Activated CD4-positive, alpha-beta T cell treated with anti-CD3 and anti-CD28 coated beads for 36 hours (primary cell): ENCODE measurements at regions not wholly inside any gene's neighbourhood (a gene's known extent, or its start where the extent isn't known, plus 50 kb on each side); places are given as distances from the start of the nearest gene placed in this dataset.

Source experiments
- ATAC-seq: fragments of 200-7000 bp; cut with Tn5 transposase; one replicate; pipeline ENCODE4 v1.10.0; 2021; ENCODE audit warnings: mild to moderate bottlenecking, moderate library complexity
- CTCF ChIA-PET: fragments of 350-600 bp; sonication (Branson Sonifier 250); formaldehyde crosslinking; loops from one replicate; lab custom pipeline; 2021; ENCODE audit warnings: antibody characterized with exemption; lab: Charles Lee
- POLR2A ChIA-PET: fragments of 350-600 bp; sonication (Branson Sonifier 250); formaldehyde crosslinking; loops from one replicate; lab custom pipeline; 2021; ENCODE audit warnings: antibody characterized with exemption, inconsistent platforms; lab: Charles Lee
- DNase-seq: peaks from one replicate; pipeline ENCODE4 v3.0.0-alpha.2; 2020
- H3K27ac Mint-ChIP-seq: one replicate; pipeline ENCODE4 v1.8.0; 2021; ENCODE audit warnings: mixed read lengths
- H3K27me3 Mint-ChIP-seq: one replicate; pipeline ENCODE4 v1.8.0; 2021; ENCODE audit warnings: mixed read lengths
- H3K36me3 Mint-ChIP-seq: one replicate; pipeline ENCODE4 v1.8.0; 2021; ENCODE audit warnings: low read depth, mixed read lengths
- H3K4me1 Mint-ChIP-seq: one replicate; pipeline ENCODE4 v1.8.0; 2021; ENCODE audit warnings: mixed read lengths
- H3K4me3 Mint-ChIP-seq: one replicate; pipeline ENCODE4 v1.8.0; 2021; ENCODE audit warnings: mild to moderate bottlenecking, moderate library complexity, mixed read lengths
- H3K9me3 Mint-ChIP-seq: one replicate; pipeline ENCODE4 v1.8.0; 2021; ENCODE audit warnings: low read depth, mixed read lengths
- intact Hi-C, 2 experiments: fragments of 100-400 bp; cut with DNase I in 1 of 2; cut with micrococcal nuclease in 1 of 2; formaldehyde crosslinking; loops; one replicate each; pipeline versions ENCODE4 v1.14.2 to v1.15.1; 2022 to 2024; cut with DNase I, micrococcal nuclease

DNA sequence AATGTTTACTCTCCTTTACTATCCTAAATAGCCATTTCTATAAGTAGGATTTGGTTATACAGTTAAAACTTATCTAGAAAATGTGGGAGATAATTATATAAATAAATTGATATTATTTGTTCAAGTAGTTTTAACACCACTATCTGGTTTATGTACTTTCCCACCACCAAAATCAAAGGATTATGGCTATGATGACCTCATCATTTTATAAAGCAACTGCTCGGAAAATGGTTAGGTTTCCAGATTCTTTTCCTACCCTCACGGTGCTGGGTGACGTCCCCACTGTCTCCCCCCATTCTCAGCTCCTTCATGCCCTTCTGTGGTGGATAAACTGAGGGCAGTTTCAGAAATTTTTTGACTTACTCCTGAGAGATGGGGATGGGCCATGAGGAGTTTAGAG, 1011.8 kb upstream of the ADGRL4 start:
- Mint-ChIP-seq H3K36me3 (no peaks in the 10 kb centered on the region), H3K4me1 (no peaks in the 10 kb centered on the region), H3K27ac (no peak overlapping the region), H3K27me3 (no peaks in the 10 kb centered on the region), H3K4me3 (no peak overlapping the region), H3K9me3 (peaks cover 8% of the 10 kb centered on the region)
- CTCF ChIA-PET = no interaction called here
- ATAC-seq (no peak), DNase-seq (no peak)
- intact Hi-C loops = no loop called here
- POLR2A ChIA-PET = no interaction called here

DNA sequence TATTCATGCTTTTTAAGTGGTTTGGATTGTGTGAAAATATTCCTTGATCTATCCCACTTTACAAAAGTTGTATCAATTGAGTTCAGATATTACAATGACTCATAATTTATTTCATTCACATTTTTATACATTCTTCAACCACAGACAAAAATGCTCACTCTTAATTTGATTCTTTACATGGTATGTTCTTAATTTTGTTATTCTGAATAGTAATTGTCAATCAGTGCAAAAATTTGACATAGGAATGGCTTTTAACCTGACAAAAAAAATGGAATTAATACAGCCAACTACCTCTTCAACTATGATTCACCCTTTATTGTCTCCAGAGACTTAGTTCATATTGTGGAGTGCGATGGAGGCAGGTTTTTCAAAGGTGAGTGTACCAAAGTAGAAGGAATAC, 1002.4 kb upstream of the ADGRL4 start:
- Mint-ChIP-seq H3K4me1 (no peaks in the 10 kb centered on the region), H3K27ac (no peak overlapping the region), H3K27me3 (no peaks in the 10 kb centered on the region), H3K4me3 (no peak overlapping the region), H3K36me3 (no peaks in the 10 kb centered on the region), H3K9me3 (peaks cover 6% of the 10 kb centered on the region)
- ChIA-PET CTCF (no interaction called here), POLR2A (no interaction called here)
- ATAC-seq (no peak), DNase-seq (no peak)
- intact Hi-C loops = no loop called here

DNA sequence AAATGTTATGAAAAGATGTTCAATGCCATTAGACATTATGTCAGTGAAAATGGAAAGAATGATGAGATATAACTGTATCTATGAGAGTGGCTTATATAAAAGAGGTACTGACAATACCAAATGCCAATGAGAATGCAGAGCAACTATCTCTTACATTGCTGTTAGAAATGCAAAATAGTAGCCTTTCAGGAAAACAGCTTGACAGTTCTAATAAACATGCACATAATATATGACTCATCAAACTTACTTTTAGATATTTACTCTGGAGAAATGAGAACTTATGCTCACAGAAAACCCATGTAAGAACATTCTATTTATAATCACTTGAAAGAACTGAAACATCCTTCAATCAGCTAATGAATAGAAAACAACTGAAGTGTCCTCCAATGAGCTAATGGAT, 996.7 kb upstream of the ADGRL4 start:
- no peaks in the 10 kb centered on the region for H3K36me3 Mint-ChIP-seq
- no peak overlapping the region for H3K27ac Mint-ChIP-seq
- no peaks in the 10 kb centered on the region for H3K27me3 Mint-ChIP-seq
- no peak for ATAC-seq
- peaks cover 12% of the 10 kb centered on the region for H3K9me3 Mint-ChIP-seq
- H3K4me3 Mint-ChIP-seq = no peak overlapping the region
- POLR2A ChIA-PET = no interaction called here
- intact Hi-C loops = no loop called here
- CTCF ChIA-PET = no interaction called here
- H3K4me1 Mint-ChIP-seq = no peaks in the 10 kb centered on the region
- DNase-seq = no peak

DNA sequence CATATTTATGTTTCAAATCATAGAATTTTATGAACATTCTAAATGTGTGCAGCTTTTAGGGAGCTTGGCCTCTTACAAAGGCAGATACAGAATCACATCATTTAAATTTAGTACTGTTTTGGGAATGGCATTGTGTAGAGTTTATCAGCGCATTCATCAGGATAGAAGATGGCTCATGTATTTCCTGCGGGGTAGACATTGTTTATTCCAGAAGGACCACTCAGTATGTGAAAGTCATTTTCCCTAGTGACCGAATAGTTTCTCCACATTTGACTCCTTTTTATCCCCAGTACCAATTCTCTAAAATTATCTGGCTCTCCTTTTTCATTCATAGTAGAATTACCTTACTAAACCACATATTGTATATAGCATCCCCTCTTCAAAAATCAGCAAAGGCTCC, 981.9 kb upstream of the ADGRL4 start:
- intact Hi-C loops = no loop called here
- ATAC-seq = no peak
- no peaks in the 10 kb centered on the region for H3K36me3 Mint-ChIP-seq
- H3K4me1 Mint-ChIP-seq = no peaks in the 10 kb centered on the region
- no peak overlapping the region for H3K4me3 Mint-ChIP-seq
- no peaks in the 10 kb centered on the region for H3K27me3 Mint-ChIP-seq
- POLR2A ChIA-PET = no interaction called here
- peaks cover 2% of the 10 kb centered on the region for H3K9me3 Mint-ChIP-seq
- no peak overlapping the region for H3K27ac Mint-ChIP-seq
- CTCF ChIA-PET = no interaction called here
- DNase-seq = no peak

DNA sequence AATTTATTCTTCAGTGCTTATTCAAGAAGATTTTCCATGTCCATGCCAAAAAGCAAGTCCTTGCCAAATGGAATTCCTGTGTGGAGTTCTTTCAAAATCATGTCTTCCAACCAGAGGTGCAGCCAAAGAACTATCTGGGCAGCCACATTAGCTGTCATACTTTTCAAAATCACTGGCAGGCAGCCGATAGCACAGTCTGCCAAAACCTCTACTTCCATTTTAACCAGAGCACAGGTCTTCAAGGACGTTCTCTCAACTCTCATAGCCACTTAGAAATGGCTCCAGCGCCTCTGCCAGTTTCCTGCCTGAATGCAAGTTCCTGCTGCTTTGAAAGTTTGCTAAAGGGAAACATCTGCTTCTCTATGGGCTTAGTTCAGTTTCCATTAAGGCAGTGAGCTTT, 975.7 kb upstream of the ADGRL4 start:
- POLR2A ChIA-PET = no interaction called here
- Mint-ChIP-seq H3K36me3 (no peaks in the 10 kb centered on the region), H3K4me3 (no peak overlapping the region), H3K9me3 (peaks cover 2% of the 10 kb centered on the region), H3K27ac (no peak overlapping the region), H3K4me1 (no peaks in the 10 kb centered on the region), H3K27me3 (no peaks in the 10 kb centered on the region)
- no peak for ATAC-seq
- DNase-seq = no peak
- CTCF ChIA-PET = no interaction called here
- intact Hi-C loops = no loop called here

DNA sequence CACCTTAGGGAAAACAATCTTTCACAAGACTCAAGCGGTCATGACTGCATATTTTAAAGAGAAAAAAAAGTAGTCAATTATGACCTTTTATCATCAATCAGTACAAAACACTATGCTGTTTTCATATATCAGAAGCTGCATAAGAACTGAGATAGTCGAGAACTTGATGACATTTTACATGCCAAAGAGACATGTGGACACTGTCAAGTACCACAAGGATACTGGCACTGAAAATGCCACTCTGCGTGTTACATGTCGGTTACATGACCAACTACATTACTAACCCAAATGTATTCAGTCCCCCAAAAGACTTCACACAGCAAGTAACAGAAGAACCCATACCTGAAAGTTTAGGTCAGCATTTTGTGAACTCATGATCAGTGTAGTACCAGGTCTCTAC, 975.0 kb upstream of the ADGRL4 start:
- POLR2A ChIA-PET = no interaction called here
- no peak overlapping the region for H3K27ac Mint-ChIP-seq

DNA sequence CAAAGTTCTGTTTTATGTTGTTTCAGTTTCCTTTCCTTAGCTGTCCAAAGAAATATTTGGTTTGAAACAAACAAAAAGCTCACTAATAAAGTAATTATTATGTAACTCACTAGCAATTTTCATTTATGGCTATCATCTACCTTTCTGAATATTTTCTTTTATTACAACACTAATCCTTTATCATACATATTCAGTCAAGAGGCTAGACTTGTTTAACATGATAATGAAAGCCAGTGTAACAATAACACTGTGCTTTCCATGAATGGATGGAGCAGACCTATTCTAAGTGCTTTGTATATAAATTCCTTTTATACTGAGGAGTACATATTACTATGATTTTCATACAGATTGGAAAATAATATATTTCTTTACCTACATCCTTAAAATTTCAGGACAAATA, 972.8 kb upstream of the ADGRL4 start:
- Mint-ChIP-seq H3K9me3 (peaks cover 4% of the 10 kb centered on the region), H3K4me3 (no peak overlapping the region), H3K27me3 (no peaks in the 10 kb centered on the region), H3K36me3 (no peaks in the 10 kb centered on the region), H3K4me1 (no peaks in the 10 kb centered on the region), H3K27ac (no peak overlapping the region)
- DNase-seq (no peak), ATAC-seq (no peak)
- intact Hi-C loops = no loop called here
- CTCF ChIA-PET = no interaction called here
- POLR2A ChIA-PET = no interaction called here

More for the DNA sequence above, 975.0 kb upstream of the ADGRL4 start:
- DNase-seq = no peak
- ATAC-seq = no peak
- intact Hi-C loops = no loop called here
- Mint-ChIP-seq H3K27me3 (no peaks in the 10 kb centered on the region), H3K9me3 (peaks cover 6% of the 10 kb centered on the region), H3K36me3 (no peaks in the 10 kb centered on the region), H3K4me3 (no peak overlapping the region), H3K4me1 (no peaks in the 10 kb centered on the region)
- CTCF ChIA-PET = no interaction called here

DNA sequence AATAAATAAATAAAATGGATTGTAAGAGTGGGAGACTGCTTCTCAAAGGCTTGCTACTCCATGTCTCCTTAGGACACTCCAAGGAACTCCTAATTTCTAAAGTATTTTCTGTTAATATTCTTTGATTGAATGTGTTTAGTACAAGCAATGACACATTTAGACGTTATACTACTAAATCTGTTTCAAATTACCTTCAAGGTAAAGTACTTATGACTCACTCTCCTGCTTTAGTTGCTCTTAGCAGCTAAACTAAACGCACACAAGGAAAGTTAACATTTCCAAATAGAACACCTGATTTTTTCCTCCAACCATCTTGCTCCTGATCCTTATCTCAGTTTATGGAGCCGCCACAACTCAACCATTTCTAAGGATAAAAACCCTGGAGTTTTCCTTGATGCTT, 969.8 kb upstream of the ADGRL4 start:
- Mint-ChIP-seq H3K9me3 (peaks cover 8% of the 10 kb centered on the region), H3K27me3 (no peaks in the 10 kb centered on the region), H3K36me3 (no peaks in the 10 kb centered on the region), H3K4me3 (no peak overlapping the region), H3K27ac (no peak overlapping the region), H3K4me1 (no peaks in the 10 kb centered on the region)
- POLR2A ChIA-PET = no interaction called here
- CTCF ChIA-PET = interaction anchor here (0.7 kb wide), 1 partner anchor 1153 kb away, joined by 3 read pairs; no protein-coding TSS in a partner anchor
- ATAC-seq (no peak), DNase-seq (no peak)
- intact Hi-C loops = no loop called here

DNA sequence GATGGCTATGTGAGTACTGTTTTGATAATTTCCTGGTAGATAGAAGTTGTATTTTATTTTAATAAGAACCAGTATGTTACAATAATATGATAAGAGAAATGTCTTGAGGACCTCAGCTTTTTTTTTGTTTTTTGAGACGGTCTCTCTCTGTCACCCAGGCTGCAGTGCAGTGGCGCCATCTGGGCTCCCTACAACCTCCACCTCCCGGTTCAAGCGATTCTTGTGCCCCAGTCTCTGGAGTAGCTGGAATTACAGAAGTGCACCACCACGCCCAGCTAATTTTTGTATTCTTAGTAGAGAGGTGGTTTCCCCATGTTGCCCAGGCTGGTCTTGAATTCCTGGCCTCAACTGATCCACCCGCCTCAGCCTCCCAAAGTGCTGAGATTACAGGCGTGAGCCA, 968.1 kb upstream of the ADGRL4 start:
- no peak for DNase-seq
- Mint-ChIP-seq H3K27ac (no peak overlapping the region), H3K9me3 (peaks cover 8% of the 10 kb centered on the region), H3K4me1 (no peaks in the 10 kb centered on the region), H3K4me3 (no peak overlapping the region), H3K36me3 (no peaks in the 10 kb centered on the region), H3K27me3 (no peaks in the 10 kb centered on the region)
- CTCF ChIA-PET = no interaction called here
- POLR2A ChIA-PET = no interaction called here
- no peak for ATAC-seq
- intact Hi-C loops = no loop called here

DNA sequence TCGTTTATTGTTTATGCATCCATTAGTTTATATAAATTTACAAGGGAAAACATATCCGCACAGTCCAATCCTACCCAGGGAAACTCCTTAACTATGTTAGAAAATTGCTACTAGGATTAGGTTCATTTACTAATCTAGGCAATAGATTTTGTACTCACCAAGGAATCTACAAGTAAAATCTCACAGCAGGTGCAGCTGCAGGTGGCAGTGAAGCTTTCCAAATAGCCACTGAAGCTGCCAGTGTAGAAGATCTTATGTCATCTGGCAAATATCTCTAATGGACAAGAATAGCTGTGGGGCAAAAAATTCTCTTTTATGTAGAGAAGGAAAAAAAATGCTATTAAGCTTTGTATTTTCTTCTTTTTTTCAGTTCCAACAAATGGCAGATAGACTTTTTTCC, 963.4 kb upstream of the ADGRL4 start:
- ATAC-seq (no peak), DNase-seq (no peak)
- Mint-ChIP-seq H3K9me3 (peaks cover 11% of the 10 kb centered on the region), H3K27ac (no peak overlapping the region), H3K4me1 (no peaks in the 10 kb centered on the region), H3K27me3 (no peaks in the 10 kb centered on the region), H3K4me3 (no peak overlapping the region), H3K36me3 (no peaks in the 10 kb centered on the region)
- POLR2A ChIA-PET = no interaction called here
- CTCF ChIA-PET = no interaction called here
- intact Hi-C loops = no loop called here

DNA sequence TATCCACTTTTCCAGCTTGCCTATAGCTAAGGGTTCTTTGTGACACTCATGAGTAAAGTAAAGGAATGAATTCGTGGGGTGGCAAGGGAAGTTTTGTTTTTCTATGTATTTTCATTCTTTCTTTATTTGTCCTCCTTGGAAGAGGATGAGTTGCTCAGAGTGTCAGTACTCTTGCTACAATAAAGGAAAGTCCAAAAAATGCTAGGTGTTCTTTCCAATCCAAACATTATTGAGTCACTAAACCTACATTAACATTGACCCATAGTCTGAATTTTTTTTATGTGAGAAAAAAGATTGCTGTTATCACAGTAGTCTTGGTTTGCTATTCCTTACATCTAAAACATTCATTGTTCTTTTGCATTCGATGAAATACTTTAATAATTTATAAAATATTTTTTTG, 959.9 kb upstream of the ADGRL4 start:
- intact Hi-C loops = no loop called here
- Mint-ChIP-seq H3K27me3 (no peaks in the 10 kb centered on the region), H3K9me3 (peaks cover 16% of the 10 kb centered on the region), H3K36me3 (no peaks in the 10 kb centered on the region), H3K27ac (no peak overlapping the region), H3K4me1 (no peaks in the 10 kb centered on the region), H3K4me3 (no peak overlapping the region)
- POLR2A ChIA-PET = no interaction called here
- ATAC-seq (no peak), DNase-seq (no peak)
- CTCF ChIA-PET = no interaction called here

DNA sequence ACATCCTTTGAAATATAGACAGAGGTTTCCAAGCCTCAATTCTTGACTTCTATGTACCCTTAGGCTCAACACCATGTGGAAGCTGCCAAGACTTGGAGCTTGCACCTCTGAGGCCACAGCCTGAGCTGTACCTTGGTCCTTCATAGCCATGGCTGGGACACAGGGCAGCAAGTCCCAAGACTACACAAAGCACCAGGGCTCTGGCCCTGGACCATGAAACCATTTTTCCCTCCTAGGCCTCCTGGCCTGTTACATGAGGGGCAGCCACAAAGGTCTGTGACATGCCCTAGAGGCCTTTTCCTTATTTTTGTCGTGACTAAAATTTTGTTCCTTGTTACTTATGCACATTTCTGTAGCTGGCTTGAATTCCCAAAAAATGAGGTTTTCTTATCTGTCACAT, 953.1 kb upstream of the ADGRL4 start:
- peaks cover 16% of the 10 kb centered on the region for H3K9me3 Mint-ChIP-seq
- no peaks in the 10 kb centered on the region for H3K4me1 Mint-ChIP-seq
- ChIA-PET POLR2A (no interaction called here), CTCF (no interaction called here)
- no peak overlapping the region for H3K27ac Mint-ChIP-seq
- H3K27me3 Mint-ChIP-seq = no peaks in the 10 kb centered on the region
- ATAC-seq (no peak), DNase-seq (no peak)
- intact Hi-C loops = no loop called here
- no peak overlapping the region for H3K4me3 Mint-ChIP-seq
- H3K36me3 Mint-ChIP-seq = no peaks in the 10 kb centered on the region

DNA sequence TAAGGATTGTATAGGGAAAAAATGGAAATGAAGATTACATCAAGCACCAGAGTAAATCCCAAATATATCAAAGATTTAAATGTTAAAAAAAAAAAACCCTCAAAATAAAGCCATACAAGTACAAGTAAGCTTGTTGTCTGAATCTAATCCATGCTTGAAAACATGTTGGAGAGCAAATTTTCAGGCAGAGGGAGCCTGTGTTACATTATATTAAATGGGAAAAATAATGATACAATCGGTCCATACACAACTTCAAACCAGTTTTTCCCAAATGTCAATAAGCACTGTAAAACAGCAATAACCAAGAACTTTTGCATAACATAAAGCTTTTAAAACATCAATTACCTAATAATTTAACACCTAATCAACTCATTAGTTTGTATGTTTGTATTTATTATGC, 949.4 kb upstream of the ADGRL4 start:
- no peaks in the 10 kb centered on the region for H3K4me1 Mint-ChIP-seq
- intact Hi-C loops = no loop called here
- CTCF ChIA-PET = no interaction called here
- POLR2A ChIA-PET = no interaction called here
- H3K4me3 Mint-ChIP-seq = no peak overlapping the region
- no peak overlapping the region for H3K27ac Mint-ChIP-seq
- no peaks in the 10 kb centered on the region for H3K36me3 Mint-ChIP-seq
- H3K27me3 Mint-ChIP-seq = no peaks in the 10 kb centered on the region
- peaks cover 12% of the 10 kb centered on the region for H3K9me3 Mint-ChIP-seq
- DNase-seq (no peak), ATAC-seq (no peak)
